HL-60 (cell line): ENCODE measurements at regions not wholly inside any gene's neighbourhood (a gene's known extent, or its start where the extent isn't known, plus 50 kb on each side); places are given as distances from the start of the nearest gene placed in this dataset.
"Not testable (repeated sequence)": the region's sequence is repeated elsewhere in the genome, so short reads cannot be mapped to it uniquely, and the experiment has no call there.

ENCODE experiments used
- CTCF ChIP-seq: IDR thresholded peaks from one replicate; pipeline ENCODE4 v1.5.1; 2011; ENCODE audit warnings: low read length, control low read depth, inconsistent platforms; ENCODE audit not compliant: insufficient read depth
- GABPA ChIP-seq: IDR thresholded peaks from 2 replicates; pipeline ENCODE4 v1.6.1; 2012; ENCODE audit warnings: low read depth
- POLR2AphosphoS5 ChIP-seq: IDR thresholded peaks from 2 replicates; pipeline ENCODE4 v1.6.1; 2012; ENCODE audit warnings: low read depth
- REST ChIP-seq: IDR thresholded peaks from 2 replicates; pipeline ENCODE4 v1.6.1; 2012; ENCODE audit warnings: low read depth; ENCODE audit not compliant: insufficient replicate concordance
- SPI1 ChIP-seq: IDR thresholded peaks from 2 replicates; pipeline ENCODE4 v1.6.1; 2012; ENCODE audit warnings: low read depth, mild to moderate bottlenecking, borderline replicate concordance

- not testable (repeated sequence) for TF ChIP-seq CTCF, GABPA, REST, POLR2AphosphoS5, SPI1
Observed at GRCh38 chr2:10198482-10198881, 75.9 kb downstream of the RRM2 start.
